SK-N-MC (cell line): ENCODE measurements at regions not wholly inside any gene's neighbourhood (a gene's known extent, or its start where the extent isn't known, plus 50 kb on each side); places are given as distances from the start of the nearest gene placed in this dataset.

Source experiments
- FOXP2 ChIP-seq: optimal IDR thresholded peaks from 2 replicates; pipeline ENCODE3; 2011; ENCODE audit warnings: mild to moderate bottlenecking, moderate library complexity; ENCODE audit not compliant: insufficient read depth; ENCODE audit errors: extremely low read length, control extremely low read depth
- POLR2AphosphoS5 ChIP-seq: IDR thresholded peaks from 2 replicates; pipeline ENCODE4 v1.6.1; 2012; ENCODE audit warnings: mild to moderate bottlenecking, low read depth, low read length, borderline replicate concordance

- no peak for TF ChIP-seq FOXP2
- no peak for TF ChIP-seq POLR2AphosphoS5
These were observed 951.6 kb downstream of the TFAP2A start for GRCh38 chr6:9463311-9463710.
